AG04450 (cell line): ENCODE measurements at regions not wholly inside any gene's neighbourhood (a gene's known extent, or its start where the extent isn't known, plus 50 kb on each side); places are given as distances from the start of the nearest gene placed in this dataset.

ENCODE experiments used
- CTCF ChIA-PET: fragments of 300-600, 350-600 bp; formaldehyde crosslinking; extraction: SDS; loops from one replicate; lab custom pipeline; 2022; ENCODE audit warnings: antibody characterized with exemption, inconsistent platforms; lab: Charles Lee
- POLR2A ChIA-PET: fragments of 350-600 bp; formaldehyde crosslinking; extraction: SDS; loops from one replicate; lab custom pipeline; 2021; ENCODE audit warnings: antibody characterized with exemption, inconsistent platforms; lab: Yijun Ruan, JAX
- DNase-seq: peaks from one replicate; pipeline ENCODE4 v3.0.0-alpha.2; 2011; ENCODE audit warnings: low read depth, low spot score
- H3K27ac ChIP-seq: one replicate; pipeline ENCODE4 v1.5.1; 2012; ENCODE audit warnings: low read depth, low read length, control low read depth
- H3K27me3 ChIP-seq: one replicate; pipeline ENCODE4 v1.6.0; 2012; ENCODE audit warnings: low read length; ENCODE audit not compliant: control insufficient read depth, insufficient read depth
- H3K4me3 ChIP-seq: 2 replicates; pipeline ENCODE4 v1.5.1; 2011; ENCODE audit warnings: mild to moderate bottlenecking, low read depth, low read length, control low read depth
- H3K9me3 ChIP-seq: 2 replicates; pipeline ENCODE4 v1.5.1; 2012; ENCODE audit warnings: low read length; ENCODE audit not compliant: control insufficient read depth, insufficient read depth
- TF ChIP-seq, protein P1 (sequence below): IDR thresholded peaks from 2 replicates; pipeline ENCODE4 v1.5.1; 2011; ENCODE audit warnings: low read depth, low read length, control low read depth, inconsistent platforms

DNA sequence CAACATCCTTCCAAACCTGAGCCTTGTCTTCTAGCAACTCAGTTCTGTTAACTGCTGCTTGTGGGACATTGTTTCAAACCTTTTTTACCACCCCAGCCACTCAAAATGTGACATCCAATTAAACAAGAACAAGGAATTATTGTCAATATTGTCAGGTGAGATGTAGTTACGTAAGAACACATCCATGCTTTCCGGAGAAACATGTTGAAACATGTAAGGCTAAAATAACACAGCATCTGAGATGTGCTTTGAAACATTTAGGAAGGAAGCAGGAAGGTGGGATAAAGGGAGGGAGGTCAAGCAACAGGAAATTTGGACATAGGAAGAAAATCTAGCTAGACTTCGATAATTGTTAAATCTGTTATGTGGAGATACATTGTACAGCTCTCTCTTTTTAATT, 50.9 kb upstream of the PRICKLE2 start:
- TF ChIP-seq, protein P1, sequence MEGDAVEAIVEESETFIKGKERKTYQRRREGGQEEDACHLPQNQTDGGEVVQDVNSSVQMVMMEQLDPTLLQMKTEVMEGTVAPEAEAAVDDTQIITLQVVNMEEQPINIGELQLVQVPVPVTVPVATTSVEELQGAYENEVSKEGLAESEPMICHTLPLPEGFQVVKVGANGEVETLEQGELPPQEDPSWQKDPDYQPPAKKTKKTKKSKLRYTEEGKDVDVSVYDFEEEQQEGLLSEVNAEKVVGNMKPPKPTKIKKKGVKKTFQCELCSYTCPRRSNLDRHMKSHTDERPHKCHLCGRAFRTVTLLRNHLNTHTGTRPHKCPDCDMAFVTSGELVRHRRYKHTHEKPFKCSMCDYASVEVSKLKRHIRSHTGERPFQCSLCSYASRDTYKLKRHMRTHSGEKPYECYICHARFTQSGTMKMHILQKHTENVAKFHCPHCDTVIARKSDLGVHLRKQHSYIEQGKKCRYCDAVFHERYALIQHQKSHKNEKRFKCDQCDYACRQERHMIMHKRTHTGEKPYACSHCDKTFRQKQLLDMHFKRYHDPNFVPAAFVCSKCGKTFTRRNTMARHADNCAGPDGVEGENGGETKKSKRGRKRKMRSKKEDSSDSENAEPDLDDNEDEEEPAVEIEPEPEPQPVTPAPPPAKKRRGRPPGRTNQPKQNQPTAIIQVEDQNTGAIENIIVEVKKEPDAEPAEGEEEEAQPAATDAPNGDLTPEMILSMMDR: no peak
- H3K9me3 ChIP-seq: no peaks in the 10 kb centered on the region
- ChIA-PET CTCF (no interaction called here), POLR2A (no interaction called here)
- DNase-seq: no peak
- no peak overlapping the region for H3K4me3 ChIP-seq
- no peaks in the 10 kb centered on the region for H3K27me3 ChIP-seq
- H3K27ac ChIP-seq: no peak overlapping the region
